ENCODE measurements at regions not wholly inside any gene's neighbourhood (a gene's known extent, or its start where the extent isn't known, plus 50 kb on each side); places are given as distances from the start of the nearest gene placed in this dataset.

DNA sequence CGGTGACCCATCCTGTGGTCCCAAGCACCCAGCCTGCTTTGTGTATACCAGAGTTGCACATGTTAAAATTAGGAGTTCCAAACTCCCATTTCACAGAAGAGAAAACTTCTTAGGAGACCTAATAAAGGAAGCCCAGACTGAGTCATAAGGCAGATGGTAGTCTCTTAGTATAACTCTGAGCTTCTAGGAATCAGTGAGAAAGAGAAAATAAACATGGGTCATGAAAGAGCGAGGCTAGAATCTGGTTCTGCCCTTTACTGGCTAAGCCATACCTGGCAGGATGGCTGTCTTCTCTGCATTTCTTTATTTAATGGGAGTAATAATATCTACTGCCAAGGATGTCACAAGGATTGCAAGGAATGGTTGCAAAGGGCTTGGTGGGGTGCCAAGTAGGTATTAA, 101.2 kb upstream of the TRIB2 start:
- H3K4me3 ChIP-seq, result no peak overlapping the region
- H3K4me1 ChIP-seq, result peaks cover 0 to 8% (median 0%) of the 10 kb centered on the region in 12 donors
- 94 to 100% (median 98%) methylated on average over 2 of the region's 2 CpGs for WGBS, 4 donors
- no peaks in the 10 kb centered on the region for H3K36me3 ChIP-seq
- H3K27me3 ChIP-seq, result no peaks in the 10 kb centered on the region
- ATAC-seq (no peak), DNase-seq (no peak)
- H3K27ac ChIP-seq, result no peak overlapping the region
- TF ChIP-seq POLR2A (IDR thresholded peaks at IDR 0.05), result no peak
- TF ChIP-seq, protein P1, sequence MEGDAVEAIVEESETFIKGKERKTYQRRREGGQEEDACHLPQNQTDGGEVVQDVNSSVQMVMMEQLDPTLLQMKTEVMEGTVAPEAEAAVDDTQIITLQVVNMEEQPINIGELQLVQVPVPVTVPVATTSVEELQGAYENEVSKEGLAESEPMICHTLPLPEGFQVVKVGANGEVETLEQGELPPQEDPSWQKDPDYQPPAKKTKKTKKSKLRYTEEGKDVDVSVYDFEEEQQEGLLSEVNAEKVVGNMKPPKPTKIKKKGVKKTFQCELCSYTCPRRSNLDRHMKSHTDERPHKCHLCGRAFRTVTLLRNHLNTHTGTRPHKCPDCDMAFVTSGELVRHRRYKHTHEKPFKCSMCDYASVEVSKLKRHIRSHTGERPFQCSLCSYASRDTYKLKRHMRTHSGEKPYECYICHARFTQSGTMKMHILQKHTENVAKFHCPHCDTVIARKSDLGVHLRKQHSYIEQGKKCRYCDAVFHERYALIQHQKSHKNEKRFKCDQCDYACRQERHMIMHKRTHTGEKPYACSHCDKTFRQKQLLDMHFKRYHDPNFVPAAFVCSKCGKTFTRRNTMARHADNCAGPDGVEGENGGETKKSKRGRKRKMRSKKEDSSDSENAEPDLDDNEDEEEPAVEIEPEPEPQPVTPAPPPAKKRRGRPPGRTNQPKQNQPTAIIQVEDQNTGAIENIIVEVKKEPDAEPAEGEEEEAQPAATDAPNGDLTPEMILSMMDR (IDR thresholded peaks at IDR 0.05), result no peak
- peaks cover 0 to 2% (median 0%) of the 10 kb centered on the region in 12 donors for H3K9me3 ChIP-seq
- intact Hi-C loops (cut with DNase I), result no loop called here

DNA sequence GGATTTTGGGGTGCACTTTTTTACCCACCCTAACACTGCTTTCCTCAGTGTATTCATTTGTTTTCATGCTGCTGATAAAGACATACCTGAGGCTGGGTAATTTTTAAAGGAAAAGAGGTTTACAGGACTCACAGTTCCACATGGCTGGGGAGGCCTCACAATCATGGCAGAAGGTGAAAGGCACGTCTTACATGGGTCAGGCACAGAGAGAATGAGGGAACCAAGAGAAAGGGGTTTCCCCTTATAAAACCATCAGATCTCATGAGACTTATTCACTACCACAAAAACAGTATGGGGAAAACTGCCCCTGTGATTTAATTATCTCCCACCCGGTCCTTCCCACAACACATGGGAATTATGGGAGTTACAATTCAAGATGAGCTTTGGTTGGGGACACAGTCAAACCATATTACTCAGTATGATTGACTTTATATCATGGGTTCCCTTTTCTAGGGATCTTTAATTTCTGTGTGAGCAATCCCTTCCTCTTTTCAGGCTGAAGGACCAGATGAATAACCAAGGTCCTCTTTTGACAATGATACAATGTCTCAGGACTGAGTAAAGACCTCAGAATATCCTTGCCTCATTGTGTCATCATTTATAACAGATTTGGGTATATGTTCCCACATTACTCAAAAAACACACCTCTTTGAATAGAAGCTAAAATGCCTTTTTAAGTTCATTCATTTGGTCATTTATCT, 100.1 kb upstream of the TRIB2 start:
- DNase-seq, result no peak
- ATAC-seq, result no peak
- 90 to 94% (median 93%) methylated on average over 2 of the region's 2 CpGs for WGBS, 4 donors
- no peaks in the 10 kb centered on the region for H3K27me3 ChIP-seq
- intact Hi-C loops (cut with DNase I), result no loop called here
- no peaks in the 10 kb centered on the region for H3K9me3 ChIP-seq
- H3K27ac ChIP-seq, result no peak overlapping the region
- no peak overlapping the region for H3K4me3 ChIP-seq
- TF ChIP-seq POLR2A (IDR thresholded peaks at IDR 0.05), result no peak
- TF ChIP-seq, protein P1 (IDR thresholded peaks at IDR 0.05), result no peak
- no peaks in the 10 kb centered on the region for H3K36me3 ChIP-seq
- peaks cover 0 to 8% (median 0%) of the 10 kb centered on the region in 12 donors for H3K4me1 ChIP-seq

DNA sequence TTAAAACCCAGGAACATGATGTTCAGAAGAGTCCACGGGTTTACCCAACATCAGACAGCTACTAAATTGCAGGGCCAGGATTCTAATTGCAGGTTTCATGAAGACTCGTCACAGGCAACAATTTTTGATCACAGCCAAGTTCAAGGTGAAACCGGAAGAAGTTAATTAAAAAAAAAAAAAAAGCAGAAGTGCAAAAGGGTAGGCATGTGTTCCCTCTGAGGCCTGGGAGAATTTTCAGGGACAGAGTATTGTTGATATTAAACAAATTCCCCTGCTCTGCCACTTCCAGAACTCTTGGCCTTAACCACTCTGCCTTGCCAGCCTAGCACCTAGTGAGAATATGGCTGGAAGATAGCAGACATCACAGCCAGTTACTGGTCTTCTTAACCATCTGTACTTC, 99.4 kb upstream of the TRIB2 start:
- no peaks in the 10 kb centered on the region for H3K36me3 ChIP-seq
- TF ChIP-seq, protein P1 (IDR thresholded peaks at IDR 0.05), result no peak
- TF ChIP-seq POLR2A (IDR thresholded peaks at IDR 0.05), result no peak
- WGBS, 4 donors, result 88 to 93% (median 89%) methylated on average over 3 of the region's 3 CpGs
- no peak for ATAC-seq
- peaks cover 0 to 8% (median 0%) of the 10 kb centered on the region in 12 donors for H3K4me1 ChIP-seq
- intact Hi-C loops (cut with DNase I), result no loop called here
- no peaks in the 10 kb centered on the region for H3K9me3 ChIP-seq
- no peak for DNase-seq
- H3K27ac ChIP-seq, result no peak overlapping the region
- H3K4me3 ChIP-seq, result no peak overlapping the region
- no peaks in the 10 kb centered on the region for H3K27me3 ChIP-seq

DNA sequence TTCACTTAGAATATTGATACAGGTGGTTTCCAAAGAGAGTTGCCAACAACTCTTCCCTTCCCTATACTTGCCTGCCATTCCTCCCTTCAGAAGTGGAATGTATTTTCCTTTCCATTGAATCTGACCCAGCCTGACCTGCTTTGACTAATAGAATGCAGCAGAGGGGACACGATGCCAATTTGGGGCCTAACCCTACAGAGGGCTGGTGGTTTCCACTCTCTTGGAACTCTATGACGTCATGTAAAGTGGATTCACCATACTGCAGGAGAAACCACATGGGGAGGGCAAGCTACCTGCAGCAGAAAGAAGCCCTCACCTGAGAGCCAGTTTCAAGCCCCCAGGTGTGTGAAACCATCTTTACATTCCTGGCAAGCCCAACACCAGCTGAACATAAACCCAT, 98.9 kb upstream of the TRIB2 start:
- peaks cover 0 to 8% (median 0%) of the 10 kb centered on the region in 12 donors for H3K4me1 ChIP-seq

More for the DNA sequence above, 98.9 kb upstream of the TRIB2 start:
- no peak overlapping the region for H3K27ac ChIP-seq
- H3K9me3 ChIP-seq, result no peaks in the 10 kb centered on the region
- no peak for ATAC-seq
- no peak overlapping the region for H3K4me3 ChIP-seq
- intact Hi-C loops (cut with DNase I), result no loop called here
- no peaks in the 10 kb centered on the region for H3K27me3 ChIP-seq
- WGBS, 4 donors, result 76 to 96% (median 92%) methylated on average over 2 of the region's 2 CpGs
- no peaks in the 10 kb centered on the region for H3K36me3 ChIP-seq
- DNase-seq, result no peak
- TF ChIP-seq, protein P1 (IDR thresholded peaks at IDR 0.05), result no peak
- no peak for TF ChIP-seq POLR2A (IDR thresholded peaks at IDR 0.05)
